HG02610 (cell line): ENCODE measurements at regions not wholly inside any gene's neighbourhood (a gene's known extent, or its start where the extent isn't known, plus 50 kb on each side); places are given as distances from the start of the nearest gene placed in this dataset.

Experiments used
- ATAC-seq: cut with Tn5 transposase; IDR thresholded peaks from one replicate; pipeline ENCODE4 v1.9.1; 2021; ENCODE audit warnings: mild to moderate bottlenecking, moderate library complexity; ENCODE audit not compliant: unreplicated experiment

DNA sequence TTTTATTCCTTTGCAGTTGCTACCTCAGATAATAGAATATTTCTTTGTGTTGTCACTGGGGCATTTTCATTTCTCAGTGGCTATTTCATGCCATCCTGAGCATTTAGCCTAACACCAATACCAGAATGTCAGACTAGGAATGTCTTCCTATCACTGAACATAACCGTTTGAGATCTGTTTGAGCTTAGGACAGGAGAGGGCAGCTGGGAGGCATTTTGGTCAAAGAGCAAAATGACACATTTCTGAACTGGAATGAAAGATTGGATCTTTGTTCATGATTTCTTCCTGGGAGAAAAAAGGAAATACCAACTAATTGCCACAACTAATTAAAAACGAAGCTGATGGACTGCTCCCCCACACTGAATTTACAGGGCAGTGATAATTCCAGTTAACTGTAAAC is 921.3 kb upstream of the NR2F2 start:
- no peak for ATAC-seq

DNA sequence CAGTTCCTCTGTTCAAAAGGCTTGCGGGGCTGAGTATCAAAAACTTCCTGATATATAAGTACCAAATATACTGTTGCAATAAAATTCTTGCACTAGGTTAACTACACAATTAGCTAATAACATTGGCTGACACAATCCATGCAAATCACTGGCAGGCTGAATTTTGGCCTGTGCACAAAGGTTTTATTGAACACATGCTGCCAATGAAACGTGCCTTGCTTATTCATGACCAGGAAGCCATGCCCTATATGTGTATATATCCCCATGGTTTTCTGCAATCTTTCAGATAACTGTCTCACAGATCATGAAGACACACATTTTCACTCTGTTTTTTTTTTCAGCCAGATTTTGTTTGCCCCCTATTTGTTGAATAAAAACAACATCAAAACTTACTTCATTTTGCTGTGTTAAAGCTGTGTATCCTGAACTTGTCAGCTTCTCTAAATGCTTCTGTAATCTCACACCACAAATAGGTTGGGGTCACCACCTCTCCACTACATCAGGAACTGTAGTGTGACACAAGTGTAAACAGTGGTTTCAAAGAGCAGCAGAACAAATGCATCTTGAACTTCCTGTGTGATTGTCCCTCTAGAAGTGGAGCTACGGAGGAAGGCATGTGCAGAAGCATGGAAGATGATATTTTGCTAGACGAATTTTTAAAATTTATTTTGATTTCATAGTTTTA is 920.7 kb upstream of the NR2F2 start:
- no peak for ATAC-seq

DNA sequence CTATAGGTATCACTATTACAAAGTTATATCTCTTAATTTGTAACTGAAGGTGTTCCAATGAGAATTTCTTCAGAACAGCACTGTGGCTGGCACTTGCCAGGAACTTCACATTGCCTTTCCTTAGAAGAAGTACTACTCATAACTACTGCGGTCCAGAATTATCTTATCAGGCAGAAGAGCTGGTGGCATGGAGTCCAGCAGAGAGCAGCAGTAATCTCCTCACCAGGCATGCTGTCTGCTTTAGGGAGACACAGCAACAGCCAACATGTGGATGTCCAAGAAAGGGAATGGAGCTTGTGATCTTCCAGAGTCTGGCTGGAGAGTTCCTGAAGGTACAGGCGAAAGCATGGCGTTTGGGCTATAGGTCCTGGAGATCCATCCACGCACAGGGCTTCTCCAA is 919.7 kb upstream of the NR2F2 start:
- ATAC-seq = no peak

DNA sequence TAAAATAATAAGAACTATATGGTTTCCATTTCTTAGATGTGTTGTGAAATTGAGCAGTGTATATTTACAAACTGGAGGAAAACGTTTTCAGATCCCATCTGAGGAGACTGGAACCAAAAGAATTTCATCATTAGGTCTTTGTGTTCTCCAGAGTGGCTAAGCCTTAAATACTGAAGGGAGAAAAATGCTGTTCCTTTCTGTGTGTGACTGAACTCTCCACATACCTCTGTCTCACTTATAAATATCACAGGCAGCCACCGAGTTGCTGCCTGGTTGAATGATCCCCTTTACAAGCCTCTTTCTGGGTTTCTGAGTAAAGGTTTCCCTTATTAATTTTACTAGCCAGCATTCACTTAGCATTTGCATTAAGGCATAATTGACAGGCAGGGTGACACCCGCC is 913.9 kb upstream of the NR2F2 start:
- ATAC-seq = no peak

DNA sequence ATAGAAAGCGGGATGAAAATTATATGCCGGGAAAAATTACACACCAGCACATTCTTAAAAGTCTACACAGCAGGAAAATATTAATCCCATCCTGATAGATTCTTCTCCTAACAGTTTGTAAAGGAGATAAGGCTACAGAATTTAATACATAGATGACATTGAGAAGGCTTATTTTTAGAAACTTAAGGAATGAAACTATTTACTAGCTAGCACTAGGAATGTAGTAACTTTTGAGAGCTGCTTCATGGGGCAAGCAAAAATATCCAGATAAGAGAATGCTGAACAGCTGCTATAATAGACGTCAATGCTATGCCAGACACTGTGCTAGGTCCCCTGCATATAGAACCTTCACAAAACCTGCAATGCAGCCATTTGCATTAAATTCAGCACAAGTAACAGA is 912.7 kb upstream of the NR2F2 start:
- no peak for ATAC-seq

DNA sequence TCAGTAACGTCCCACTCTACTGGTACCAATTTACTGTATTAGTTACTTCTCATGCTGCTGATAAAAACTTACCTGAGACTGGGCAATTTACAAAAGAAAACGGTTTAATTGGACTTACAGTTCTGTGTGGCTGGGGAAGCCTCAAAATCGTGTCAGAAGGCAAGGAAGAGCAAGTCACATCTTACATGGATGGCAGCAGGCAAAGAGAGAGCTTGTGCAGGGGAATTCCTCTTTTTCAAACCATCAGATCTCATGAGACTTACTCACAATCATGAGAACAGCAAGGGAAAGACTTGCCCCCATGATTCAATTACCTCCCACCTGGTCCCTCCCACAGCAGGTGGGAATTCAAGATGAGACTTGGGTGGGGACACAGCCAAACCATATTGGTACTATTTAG is 908.2 kb upstream of the NR2F2 start:
- no peak for ATAC-seq

DNA sequence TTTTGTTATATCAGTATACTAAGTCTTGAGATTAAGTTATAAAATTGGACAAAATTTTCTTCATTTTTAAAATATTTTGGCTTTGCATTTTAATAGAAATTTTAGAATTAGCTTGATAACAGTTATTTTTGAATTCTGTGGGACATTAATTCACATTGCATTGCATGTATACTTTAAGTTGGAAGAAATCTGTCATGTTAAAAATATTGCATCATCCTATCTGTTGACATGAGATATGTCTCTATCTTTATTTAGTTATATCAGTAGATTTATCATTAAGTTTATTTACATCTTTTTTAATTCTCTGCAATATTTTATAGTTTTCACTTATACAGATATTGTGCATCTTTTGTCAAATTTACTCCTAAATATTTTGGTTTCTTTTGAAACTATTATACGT is 904.6 kb upstream of the NR2F2 start:
- ATAC-seq = no peak

DNA sequence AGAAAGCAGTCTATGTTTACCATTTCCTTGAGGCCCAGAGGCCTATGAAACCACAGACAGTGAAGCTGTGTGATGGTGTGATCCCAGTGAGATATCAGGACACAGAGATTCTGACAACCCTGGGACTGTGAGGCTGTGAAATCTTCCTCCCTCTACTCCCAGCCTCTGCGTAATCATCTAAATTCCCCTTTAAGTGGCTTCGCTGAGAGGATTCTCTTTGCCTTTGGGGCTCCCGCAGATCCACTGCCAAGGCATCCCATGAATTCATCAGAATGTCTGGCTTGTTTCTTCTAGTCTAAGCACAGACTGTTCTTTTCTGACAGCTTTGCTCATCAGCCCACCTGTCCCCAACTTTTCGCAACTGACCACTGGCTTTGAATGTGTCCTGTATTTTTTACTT is 901.2 kb upstream of the NR2F2 start:
- ATAC-seq = no peak

DNA sequence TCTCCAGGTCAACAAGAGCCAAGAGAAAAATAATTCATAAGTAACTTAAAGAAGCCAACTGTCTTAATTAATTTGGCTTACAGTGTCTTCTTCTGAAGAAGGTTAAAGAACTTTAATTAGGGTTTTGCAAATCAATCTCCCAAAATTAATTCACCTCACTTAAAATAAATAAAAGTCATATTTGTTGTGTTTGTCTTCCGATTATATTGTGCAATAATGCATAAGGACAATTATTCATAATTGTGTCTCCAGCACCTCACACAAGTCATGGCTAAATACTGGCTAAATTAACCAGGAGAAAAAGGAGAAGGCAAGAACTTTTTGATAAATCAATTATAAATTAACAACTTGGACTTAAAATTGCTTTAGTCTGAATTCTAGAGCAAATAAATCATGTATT is 899.0 kb upstream of the NR2F2 start:
- no peak for ATAC-seq

DNA sequence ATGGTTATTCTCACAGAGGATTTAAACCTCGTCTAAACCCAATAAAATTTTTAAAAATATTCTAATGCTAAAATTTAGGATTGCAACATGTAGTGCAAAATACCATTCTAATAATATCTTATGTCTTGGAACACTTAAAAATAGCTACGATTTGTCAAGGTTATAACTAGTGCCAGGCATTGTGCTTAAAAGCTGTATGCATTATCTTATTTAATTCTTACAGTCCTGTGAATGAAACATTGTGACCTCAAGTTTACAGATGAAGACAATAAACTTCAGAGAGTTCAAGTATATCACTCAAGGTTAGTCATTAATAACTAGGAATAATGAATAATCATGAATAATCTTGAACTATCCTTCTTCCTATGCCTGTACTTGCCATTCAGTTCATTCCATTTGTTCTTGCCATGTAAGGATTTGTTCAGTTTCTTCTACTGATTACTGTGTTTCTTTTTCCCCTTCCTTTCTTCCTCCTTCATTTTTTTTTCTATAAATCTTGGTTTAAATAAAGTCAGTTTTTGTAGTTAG is 897.6 kb upstream of the NR2F2 start:
- no peak for ATAC-seq

DNA sequence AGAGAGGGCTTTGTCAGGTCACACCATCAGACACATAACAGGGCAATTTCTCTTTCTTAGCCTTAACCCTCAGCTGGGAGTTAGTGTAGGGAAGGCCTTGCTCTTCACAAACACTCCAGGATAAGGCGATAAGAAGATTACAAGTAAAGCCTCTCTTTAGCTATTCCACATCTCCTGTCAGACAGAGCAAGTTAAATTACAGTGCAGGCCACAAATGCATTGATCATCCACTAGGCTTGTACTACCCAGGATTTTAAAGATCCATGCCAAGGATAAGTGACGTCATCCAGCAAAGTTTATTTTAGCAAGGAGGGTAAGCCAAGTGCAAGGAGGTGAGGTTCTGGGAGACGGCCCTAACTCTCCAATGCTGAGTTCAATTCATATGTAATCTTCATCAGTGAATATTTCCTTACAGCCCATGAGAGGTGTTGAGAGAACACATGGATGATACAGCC is 890.6 kb upstream of the NR2F2 start:
- no peak for ATAC-seq

DNA sequence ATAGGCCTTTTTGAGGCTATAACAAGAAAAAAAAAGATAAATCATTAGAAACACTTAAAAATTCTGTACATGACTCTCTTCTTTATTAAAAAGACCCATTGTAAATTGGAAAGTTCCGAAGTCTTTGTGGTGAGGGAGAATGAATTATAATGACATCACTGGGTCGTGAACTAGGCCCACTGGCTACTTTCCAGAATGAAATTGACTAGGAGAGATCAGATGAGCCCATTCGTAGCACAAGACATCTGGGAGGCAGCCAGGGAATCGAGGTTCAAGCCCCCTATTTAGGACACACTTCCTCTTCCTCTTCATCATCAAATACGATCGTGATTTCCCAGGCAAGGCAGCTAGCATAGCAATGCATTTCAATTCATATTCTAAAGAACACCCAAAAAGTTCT is 889.8 kb upstream of the NR2F2 start:
- no peak for ATAC-seq

DNA sequence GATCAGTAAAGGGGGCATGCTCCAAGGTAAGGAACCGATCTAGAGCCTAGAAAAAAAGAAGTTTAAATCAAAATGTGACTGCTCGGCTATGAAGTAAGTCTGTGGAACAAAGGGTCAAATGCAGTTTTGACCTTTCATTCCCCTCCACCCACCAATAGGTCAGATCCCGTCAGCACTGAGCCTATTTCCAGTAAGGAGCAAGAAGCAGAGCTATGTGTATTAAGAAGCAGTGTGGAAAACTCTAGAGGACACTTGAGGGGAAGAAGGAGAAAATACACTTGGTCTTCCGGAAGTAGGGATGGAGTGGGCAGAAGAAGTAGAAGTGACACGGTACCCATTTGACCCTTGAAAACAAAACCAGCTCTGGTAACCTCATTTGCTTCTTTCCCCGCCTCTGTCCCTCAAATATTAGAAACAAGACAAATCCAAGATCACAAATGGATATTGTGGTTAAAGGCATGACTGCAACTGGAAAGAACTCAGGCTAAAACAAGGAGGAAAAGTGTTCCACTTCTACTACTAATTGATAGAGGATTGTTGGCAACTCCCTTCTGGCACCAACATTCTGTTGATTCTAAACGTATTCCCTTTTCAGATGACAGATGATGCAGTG is 888.3 kb upstream of the NR2F2 start:
- ATAC-seq = no peak

DNA sequence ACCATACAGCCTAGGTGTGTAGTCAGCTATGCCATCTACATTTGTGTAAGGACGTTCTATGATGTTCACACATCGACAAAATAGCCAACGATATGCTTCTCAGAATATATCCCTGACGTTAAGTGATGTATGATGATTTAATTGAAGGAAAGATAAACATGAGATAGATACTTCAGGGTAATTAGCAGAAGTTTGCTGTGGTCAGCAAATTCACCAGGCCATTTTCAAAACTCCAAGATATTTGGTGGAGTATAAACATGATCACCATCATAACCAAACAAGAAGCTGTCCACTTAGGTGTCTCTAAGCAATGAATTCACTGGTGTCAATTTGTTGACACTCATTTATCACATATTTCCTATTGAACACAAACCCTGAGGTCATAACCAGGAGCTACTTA is 885.6 kb upstream of the NR2F2 start:
- ATAC-seq = no peak

DNA sequence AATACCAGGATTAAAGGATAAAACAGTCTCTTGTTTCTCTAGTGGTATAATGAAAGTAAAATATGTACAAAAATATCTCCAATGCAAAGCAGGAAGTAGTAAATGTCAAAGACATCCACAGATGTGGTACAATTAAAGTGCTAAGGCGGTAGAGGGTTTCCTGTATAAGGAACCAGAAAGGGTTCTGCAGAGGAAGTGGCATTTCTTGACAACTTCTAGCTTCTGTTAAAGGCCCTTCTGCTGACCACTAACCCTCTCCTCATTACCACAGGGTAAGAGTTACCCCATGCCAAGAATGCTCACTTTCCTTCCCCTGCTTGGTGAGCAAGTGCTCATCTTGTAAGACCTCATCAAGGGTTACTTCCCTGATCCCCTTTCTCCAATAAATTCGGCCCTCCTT is 883.6 kb upstream of the NR2F2 start:
- ATAC-seq = no peak

DNA sequence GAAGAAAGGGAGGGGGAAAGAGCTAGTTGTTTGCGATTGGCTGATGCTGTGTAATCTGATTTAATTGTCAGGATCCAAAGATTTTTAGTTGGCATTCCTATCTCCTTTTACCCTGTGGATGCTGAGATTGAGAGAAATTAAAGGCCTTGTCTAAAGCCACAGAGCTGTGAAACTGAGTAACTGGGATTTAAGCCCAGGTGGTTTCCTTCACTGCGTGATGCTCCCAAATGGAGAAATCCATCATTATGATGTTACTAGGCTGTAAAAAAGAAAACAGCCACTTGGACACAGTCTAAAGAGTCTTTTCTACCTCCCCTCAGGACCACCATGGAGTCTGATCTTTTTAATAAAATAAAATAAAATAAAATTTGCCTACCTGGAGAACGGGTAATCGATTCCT is 883.0 kb upstream of the NR2F2 start:
- no peak for ATAC-seq

DNA sequence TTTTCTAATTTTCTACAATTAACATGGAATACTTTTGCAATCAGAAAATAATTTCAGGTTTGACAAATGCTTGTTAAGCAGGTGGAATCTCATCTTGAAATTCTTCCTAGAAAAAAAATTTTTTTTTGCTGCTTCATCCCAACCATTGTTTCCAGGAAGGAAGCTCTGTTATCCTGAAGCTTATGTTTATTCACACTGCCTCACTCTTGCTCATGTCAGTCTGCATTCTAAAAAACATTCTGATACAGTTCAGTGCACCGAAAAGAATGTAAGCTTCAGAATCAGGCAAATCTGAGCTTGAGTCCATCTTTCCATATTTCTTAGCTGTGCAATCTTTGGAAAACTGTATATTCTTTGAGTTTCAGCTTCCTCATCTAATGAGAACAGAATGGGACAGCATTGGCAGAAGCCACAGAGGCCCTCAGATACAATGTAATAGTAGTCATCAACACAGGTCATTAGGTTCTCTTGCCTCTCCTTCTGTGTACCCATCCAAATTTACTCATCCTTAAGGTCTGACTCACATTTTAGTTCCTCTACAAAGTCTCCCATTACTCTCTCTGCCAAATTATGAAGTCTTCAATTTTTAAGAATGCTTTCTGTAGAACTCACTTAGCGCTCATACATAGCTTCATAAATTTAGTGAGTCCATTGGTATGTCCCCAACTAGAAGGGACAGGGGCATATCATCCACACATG is 881.8 kb upstream of the NR2F2 start:
- no peak for ATAC-seq

DNA sequence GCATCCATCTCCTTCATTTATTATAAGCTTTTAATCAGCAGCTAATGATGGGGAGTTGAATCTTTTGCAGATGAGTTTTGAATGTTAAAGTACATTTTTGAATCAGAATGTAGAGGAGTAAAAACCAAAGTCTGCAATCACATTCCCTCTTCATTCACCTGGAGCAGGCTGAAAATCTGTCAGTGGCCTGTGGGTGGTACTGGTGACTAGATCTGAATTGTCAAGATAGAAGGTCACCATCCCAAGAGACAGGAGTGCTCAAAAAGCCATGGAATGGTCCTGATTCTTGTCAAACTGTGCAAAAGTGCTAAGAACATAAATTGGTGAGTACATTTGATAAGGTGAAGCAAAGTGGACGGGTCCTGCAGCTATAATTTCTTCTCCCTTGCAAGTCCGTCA is 881.3 kb upstream of the NR2F2 start:
- ATAC-seq = no peak

DNA sequence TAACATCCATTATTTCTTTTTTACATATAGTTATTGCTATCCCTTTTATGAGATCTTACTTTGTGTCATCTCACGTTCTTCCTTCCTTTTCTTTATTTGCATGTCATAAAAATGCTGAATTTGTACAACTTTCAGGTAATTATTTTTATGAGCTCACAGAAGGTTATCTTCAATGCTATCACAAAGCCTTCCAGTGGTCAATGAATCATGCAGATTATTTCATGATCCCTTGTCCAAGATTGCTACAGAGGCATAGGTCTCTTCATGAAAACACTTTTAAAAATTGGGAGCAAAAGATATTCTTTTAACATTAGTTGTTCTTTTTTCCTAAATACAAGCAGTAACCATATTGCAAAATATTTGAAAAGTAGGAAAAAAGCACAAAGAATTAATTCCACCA is 880.1 kb upstream of the NR2F2 start:
- no peak for ATAC-seq

DNA sequence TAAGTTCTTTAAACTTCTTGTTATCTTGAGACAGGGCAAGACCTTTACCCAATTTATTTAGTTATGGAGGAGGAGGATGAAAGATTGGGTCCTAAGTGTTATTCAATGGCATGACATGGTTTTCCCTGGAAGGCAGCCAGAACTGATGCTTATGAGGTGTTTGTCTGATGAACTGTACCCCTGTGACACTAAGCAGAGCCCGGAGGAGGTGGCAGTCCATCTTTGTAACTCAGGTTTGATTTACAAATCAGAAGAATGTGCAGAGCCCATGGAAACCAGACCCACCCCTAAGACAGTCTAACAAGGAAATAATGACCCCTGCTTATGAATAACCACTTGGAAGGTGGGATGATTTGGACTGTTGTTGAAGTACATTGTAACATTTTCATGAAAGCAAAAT is 878.6 kb upstream of the NR2F2 start:
- ATAC-seq = no peak

DNA sequence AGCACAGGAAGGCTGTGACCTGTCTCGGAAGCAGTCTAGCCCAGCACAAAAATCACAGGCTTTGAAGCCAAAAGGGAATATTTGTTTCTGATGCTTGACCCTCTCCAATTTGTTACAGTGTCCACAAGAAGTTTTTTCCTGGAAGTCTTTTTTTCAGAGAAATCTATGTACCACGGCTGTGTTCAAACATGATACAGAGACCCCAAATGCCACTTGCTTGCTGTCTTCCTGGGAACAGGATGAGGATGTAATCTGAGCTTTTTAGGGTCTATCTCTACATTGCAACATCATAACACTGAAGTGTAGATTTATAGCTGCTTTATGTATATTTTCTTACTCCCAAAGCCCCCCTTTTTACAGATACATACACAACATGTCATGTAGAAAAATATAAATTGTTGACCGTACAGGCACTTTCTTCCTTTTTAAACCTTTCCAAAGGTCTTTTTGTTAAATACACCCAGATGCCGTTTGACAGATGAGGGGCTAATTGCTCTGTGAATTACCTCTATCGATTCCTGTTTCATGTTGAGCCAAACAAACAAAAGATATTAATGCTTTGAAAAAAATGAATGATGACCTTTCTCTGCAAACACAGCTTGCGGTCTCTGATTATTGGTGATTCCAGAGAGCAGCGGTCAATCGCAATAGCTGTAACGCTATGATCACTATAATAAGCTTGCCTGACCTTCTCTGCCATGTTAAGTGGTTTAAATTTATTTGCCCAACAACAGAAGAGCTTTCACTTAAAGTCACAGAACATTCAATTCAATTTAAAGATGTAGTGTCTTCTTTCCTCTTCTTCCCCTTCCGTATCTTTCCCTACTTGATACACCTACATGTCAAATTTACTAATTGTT is 875.9 kb upstream of the NR2F2 start:
- ATAC-seq = no peak
